ENCODE measurements at regions not wholly inside any gene's neighbourhood (a gene's known extent, or its start where the extent isn't known, plus 50 kb on each side); places are given as distances from the start of the nearest gene placed in this dataset.

GRCh38 chr4:101515099-101515498 lies 167.8 kb upstream of the PPP3CA start:
- H3K4me1 Mint-ChIP-seq (ENCODE audit: low read depth): peaks cover 11% of the 10 kb centered on the region
- peaks cover 53% of the 10 kb centered on the region for H3K27me3 Mint-ChIP-seq (ENCODE audit: low read depth)
- peak in 1 of 2 donors; percentile 26 for ATAC-seq (replicated peaks in 1 of 2)
- no peaks in the 10 kb centered on the region for H3K36me3 Mint-ChIP-seq (ENCODE audit: insufficient read depth in 2 of 2)
- no peaks in the 10 kb centered on the region for H3K9me3 Mint-ChIP-seq
- no peak for DNase-seq
- peak overlapping the region in 1 of 2 donors; percentile 22 for H3K4me3 Mint-ChIP-seq
- H3K27ac Mint-ChIP-seq: no peak overlapping the region

GRCh38 chr4:101512416-101512815 lies 165.1 kb upstream of the PPP3CA start:
- H3K36me3 Mint-ChIP-seq (ENCODE audit: insufficient read depth in 2 of 2): no peaks in the 10 kb centered on the region
- no peaks in the 10 kb centered on the region for H3K9me3 Mint-ChIP-seq
- H3K27ac Mint-ChIP-seq: no peak overlapping the region
- no peak for DNase-seq
- peaks cover 11% of the 10 kb centered on the region for H3K4me1 Mint-ChIP-seq (ENCODE audit: low read depth)
- ATAC-seq (replicated peaks in 1 of 2): no peak
- H3K4me3 Mint-ChIP-seq: no peak overlapping the region
- H3K27me3 Mint-ChIP-seq (ENCODE audit: low read depth): peaks cover 48% of the 10 kb centered on the region

GRCh38 chr4:101501421-101501820 lies 154.1 kb upstream of the PPP3CA start:
- Mint-ChIP-seq H3K27me3 (ENCODE audit: low read depth) (peaks cover 20% of the 10 kb centered on the region), H3K9me3 (peaks cover 0 to 2% of the 10 kb centered on the region in 2 donors), H3K4me3 (no peak overlapping the region), H3K36me3 (ENCODE audit: insufficient read depth in 2 of 2) (no peaks in the 10 kb centered on the region), H3K27ac (no peak overlapping the region), H3K4me1 (ENCODE audit: low read depth) (peaks cover 5% of the 10 kb centered on the region)
- ATAC-seq (replicated peaks in 1 of 2): no peak
- DNase-seq: no peak

- DNase-seq (no peak), ATAC-seq (replicated peaks in 1 of 2) (peak in 1 of 2 donors; percentile 78)
- H3K27ac Mint-ChIP-seq: no peak overlapping the region
- H3K36me3 Mint-ChIP-seq (ENCODE audit: insufficient read depth in 2 of 2): no peaks in the 10 kb centered on the region
- H3K9me3 Mint-ChIP-seq: peaks cover 0 to 2% of the 10 kb centered on the region in 2 donors
- peaks cover 20% of the 10 kb centered on the region for H3K27me3 Mint-ChIP-seq (ENCODE audit: low read depth)
- H3K4me1 Mint-ChIP-seq (ENCODE audit: low read depth): peaks cover 5% of the 10 kb centered on the region
- no peak overlapping the region for H3K4me3 Mint-ChIP-seq
These were observed 153.4 kb upstream of the PPP3CA start for GRCh38 chr4:101500742-101501141.

- no peak for DNase-seq
- ATAC-seq (replicated peaks in 1 of 2): no peak
- no peak overlapping the region for H3K27ac Mint-ChIP-seq
- no peaks in the 10 kb centered on the region for H3K4me1 Mint-ChIP-seq (ENCODE audit: low read depth)
- H3K9me3 Mint-ChIP-seq: peaks cover 0 to 2% of the 10 kb centered on the region in 2 donors
- H3K4me3 Mint-ChIP-seq: no peak overlapping the region
- H3K27me3 Mint-ChIP-seq (ENCODE audit: low read depth): no peaks in the 10 kb centered on the region
- H3K36me3 Mint-ChIP-seq (ENCODE audit: insufficient read depth in 2 of 2): no peaks in the 10 kb centered on the region
These were observed 127.9 kb upstream of the PPP3CA start for GRCh38 chr4:101475246-101475645.

- ATAC-seq (replicated peaks in 1 of 2): no peak
- H3K4me3 Mint-ChIP-seq: no peak overlapping the region
- no peaks in the 10 kb centered on the region for H3K36me3 Mint-ChIP-seq (ENCODE audit: insufficient read depth in 2 of 2)
- DNase-seq: no peak
- peaks cover 0 to 2% of the 10 kb centered on the region in 2 donors for H3K9me3 Mint-ChIP-seq
- peaks cover 12% of the 10 kb centered on the region for H3K27me3 Mint-ChIP-seq (ENCODE audit: low read depth)
- H3K27ac Mint-ChIP-seq: no peak overlapping the region
- no peaks in the 10 kb centered on the region for H3K4me1 Mint-ChIP-seq (ENCODE audit: low read depth)
These were observed 123.9 kb upstream of the PPP3CA start for GRCh38 chr4:101471201-101471600.

- no peak for ATAC-seq (replicated peaks in 1 of 2)
- no peaks in the 10 kb centered on the region for H3K4me1 Mint-ChIP-seq (ENCODE audit: low read depth)
- H3K27ac Mint-ChIP-seq: no peak overlapping the region
- no peak overlapping the region for H3K4me3 Mint-ChIP-seq
- peaks cover 2 to 3% of the 10 kb centered on the region in 2 donors for H3K9me3 Mint-ChIP-seq
- peaks cover 39% of the 10 kb centered on the region for H3K27me3 Mint-ChIP-seq (ENCODE audit: low read depth)
- H3K36me3 Mint-ChIP-seq (ENCODE audit: insufficient read depth in 2 of 2): no peaks in the 10 kb centered on the region
- DNase-seq: no peak
These were observed 117.3 kb upstream of the PPP3CA start for GRCh38 chr4:101464596-101464995.

- peaks cover 43% of the 10 kb centered on the region for H3K27me3 Mint-ChIP-seq (ENCODE audit: low read depth)
These were observed 111.6 kb upstream of the PPP3CA start for GRCh38 chr4:101458914-101459313.

GRCh38 chr4:101458473-101458872 lies 111.1 kb upstream of the PPP3CA start:
- H3K27me3 Mint-ChIP-seq (ENCODE audit: low read depth): peaks cover 43% of the 10 kb centered on the region
- no peak for ATAC-seq (replicated peaks in 1 of 2)
- H3K9me3 Mint-ChIP-seq: peaks cover 6 to 7% of the 10 kb centered on the region in 2 donors
- no peak for DNase-seq
- H3K36me3 Mint-ChIP-seq (ENCODE audit: insufficient read depth in 2 of 2): peaks cover 0 to 1% of the 10 kb centered on the region in 2 donors
- no peak overlapping the region for H3K4me3 Mint-ChIP-seq
- H3K27ac Mint-ChIP-seq: no peak overlapping the region
- no peaks in the 10 kb centered on the region for H3K4me1 Mint-ChIP-seq (ENCODE audit: low read depth)

More at GRCh38 chr4:101458914-101459313, 111.6 kb upstream of the PPP3CA start:
- no peak for DNase-seq
- peaks cover 0 to 1% of the 10 kb centered on the region in 2 donors for H3K36me3 Mint-ChIP-seq (ENCODE audit: insufficient read depth in 2 of 2)
- ATAC-seq (replicated peaks in 1 of 2): no peak
- H3K4me1 Mint-ChIP-seq (ENCODE audit: low read depth): no peaks in the 10 kb centered on the region
- peaks cover 6 to 7% of the 10 kb centered on the region in 2 donors for H3K9me3 Mint-ChIP-seq
- H3K4me3 Mint-ChIP-seq: no peak overlapping the region
- no peak overlapping the region for H3K27ac Mint-ChIP-seq

GRCh38 chr4:101451086-101451485 lies 103.8 kb upstream of the PPP3CA start:
- H3K4me3 Mint-ChIP-seq: no peak overlapping the region
- no peak for DNase-seq
- no peaks in the 10 kb centered on the region for H3K4me1 Mint-ChIP-seq (ENCODE audit: low read depth)
- H3K27ac Mint-ChIP-seq: no peak overlapping the region
- H3K36me3 Mint-ChIP-seq (ENCODE audit: insufficient read depth in 2 of 2): no peaks in the 10 kb centered on the region
- ATAC-seq (replicated peaks in 1 of 2): no peak
- H3K9me3 Mint-ChIP-seq: peaks cover 1 to 3% of the 10 kb centered on the region in 2 donors
- H3K27me3 Mint-ChIP-seq (ENCODE audit: low read depth): peaks cover 40% of the 10 kb centered on the region

GRCh38 chr4:101441446-101441845 lies 94.1 kb upstream of the PPP3CA start:
- Mint-ChIP-seq H3K27ac (no peak overlapping the region), H3K4me1 (ENCODE audit: low read depth) (no peaks in the 10 kb centered on the region), H3K36me3 (ENCODE audit: insufficient read depth in 2 of 2) (no peaks in the 10 kb centered on the region), H3K9me3 (no peaks in the 10 kb centered on the region), H3K27me3 (ENCODE audit: low read depth) (peaks cover 37% of the 10 kb centered on the region), H3K4me3 (no peak overlapping the region)
- ATAC-seq (replicated peaks in 1 of 2): no peak
- no peak for DNase-seq

GRCh38 chr4:101439926-101440325 lies 92.6 kb upstream of the PPP3CA start:
- H3K27ac Mint-ChIP-seq: no peak overlapping the region
- ATAC-seq (replicated peaks in 1 of 2) (no peak), DNase-seq (no peak)
- H3K9me3 Mint-ChIP-seq: no peaks in the 10 kb centered on the region
- H3K4me3 Mint-ChIP-seq: no peak overlapping the region
- H3K36me3 Mint-ChIP-seq (ENCODE audit: insufficient read depth in 2 of 2): no peaks in the 10 kb centered on the region
- H3K4me1 Mint-ChIP-seq (ENCODE audit: low read depth): no peaks in the 10 kb centered on the region
- peaks cover 32% of the 10 kb centered on the region for H3K27me3 Mint-ChIP-seq (ENCODE audit: low read depth)

- Mint-ChIP-seq H3K27ac (no peak overlapping the region), H3K4me1 (ENCODE audit: low read depth) (peaks cover 40% of the 10 kb centered on the region), H3K27me3 (ENCODE audit: low read depth) (peaks cover 24% of the 10 kb centered on the region), H3K9me3 (no peaks in the 10 kb centered on the region), H3K36me3 (ENCODE audit: insufficient read depth in 2 of 2) (no peaks in the 10 kb centered on the region), H3K4me3 (no peak overlapping the region)
- DNase-seq (no peak), ATAC-seq (replicated peaks in 1 of 2) (no peak)
These were observed 74.1 kb upstream of the PPP3CA start for GRCh38 chr4:101421386-101421785.

- Mint-ChIP-seq H3K36me3 (ENCODE audit: insufficient read depth in 2 of 2) (no peaks in the 10 kb centered on the region), H3K4me1 (ENCODE audit: low read depth) (peaks cover 41% of the 10 kb centered on the region), H3K4me3 (peak overlapping the region in 1 of 2 donors; percentile 86), H3K27me3 (ENCODE audit: low read depth) (peaks cover 31% of the 10 kb centered on the region), H3K27ac (no peak overlapping the region), H3K9me3 (no peaks in the 10 kb centered on the region)
- ATAC-seq (replicated peaks in 1 of 2): no peak
- no peak for DNase-seq
These were observed 73.3 kb upstream of the PPP3CA start for GRCh38 chr4:101420661-101421060.

Data from activated T-cell treated with anti-CD3 and anti-CD28 coated beads, Interleukin-2, amount 50 U/mL, for 72 hours (primary cell).